GM19351 (cell line): ENCODE measurements at regions not wholly inside any gene's neighbourhood (a gene's known extent, or its start where the extent isn't known, plus 50 kb on each side); places are given as distances from the start of the nearest gene placed in this dataset.

ENCODE experiments used
- ATAC-seq: cut with Tn5 transposase; IDR thresholded peaks from one replicate; pipeline ENCODE4 v1.9.1; 2021; ENCODE audit warnings: mild to moderate bottlenecking, moderate library complexity; ENCODE audit not compliant: unreplicated experiment

DNA sequence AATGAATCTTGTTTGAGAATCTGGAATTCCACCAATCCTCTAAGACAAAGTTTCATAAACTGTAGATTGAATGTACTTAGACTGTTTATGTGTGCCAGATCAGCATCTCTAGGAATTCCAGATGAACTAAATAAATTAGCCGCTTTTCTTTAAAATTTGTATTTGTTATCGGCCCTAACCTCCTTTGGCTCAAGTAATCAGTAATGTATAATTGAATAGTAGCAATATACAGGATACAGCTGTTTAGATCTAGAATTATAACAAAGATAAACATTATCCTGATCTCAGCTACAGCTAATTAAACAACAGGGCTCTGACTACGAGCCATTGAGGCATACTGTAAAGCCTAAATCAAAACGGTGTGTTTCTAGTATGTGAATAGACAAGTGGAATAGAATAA lies 120.3 kb downstream of the CYB561 start:
- no peak for ATAC-seq

DNA sequence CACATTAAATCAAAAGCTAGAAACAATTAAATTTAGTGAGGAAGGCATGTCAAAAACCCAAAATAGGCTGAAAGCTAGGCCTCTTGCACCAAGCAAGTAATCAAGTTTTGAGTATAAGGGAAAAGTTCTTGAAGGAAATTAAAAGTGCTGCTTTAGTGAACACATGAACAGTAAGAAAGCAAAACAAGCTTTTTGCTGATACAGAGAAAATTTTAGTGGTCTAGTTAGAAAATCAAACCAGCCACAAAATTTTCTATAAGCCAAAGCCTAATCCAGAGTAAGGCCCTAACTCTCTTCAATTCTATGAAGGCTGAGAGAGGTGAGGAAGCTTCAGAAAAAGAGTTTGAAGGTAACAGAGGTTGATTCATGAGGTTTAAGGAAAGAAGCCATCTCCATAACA lies 116.2 kb downstream of the CYB561 start:
- no peak for ATAC-seq

DNA sequence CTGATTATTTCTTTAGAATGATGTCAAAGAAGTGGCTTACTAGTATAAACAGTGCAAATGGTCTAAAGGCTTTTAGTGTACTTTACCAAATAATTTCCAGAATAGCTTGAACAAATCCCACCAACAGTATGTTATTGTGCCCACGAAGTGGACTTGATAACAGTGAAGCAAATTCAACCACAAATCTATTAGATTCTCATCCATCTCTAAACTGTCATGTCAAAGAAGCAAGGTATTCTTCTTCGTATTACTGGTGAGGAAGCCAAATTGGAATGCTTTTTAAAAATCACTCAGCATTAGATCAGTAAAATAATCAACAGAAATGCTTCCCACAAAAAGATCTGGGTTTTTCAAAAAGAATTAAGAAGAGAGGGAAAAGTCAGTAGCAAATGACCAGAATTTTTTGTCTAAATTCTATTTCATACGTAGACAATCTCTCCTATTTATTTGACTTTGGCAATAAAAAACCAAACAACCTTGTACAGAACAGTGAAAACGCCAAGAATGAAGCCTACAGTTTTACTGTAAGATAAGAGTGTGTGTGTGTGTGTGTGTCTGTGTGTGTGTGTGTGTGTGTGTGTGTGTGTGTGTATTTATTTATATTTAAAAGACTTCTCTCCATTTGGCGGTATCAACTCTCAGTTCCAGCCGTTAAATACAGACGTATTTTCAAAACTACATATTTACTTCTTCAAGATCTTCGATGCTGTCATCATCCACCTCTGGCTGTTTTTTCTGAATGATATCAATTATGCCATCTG lies 114.6 kb downstream of the CYB561 start:
- no peak for ATAC-seq

DNA sequence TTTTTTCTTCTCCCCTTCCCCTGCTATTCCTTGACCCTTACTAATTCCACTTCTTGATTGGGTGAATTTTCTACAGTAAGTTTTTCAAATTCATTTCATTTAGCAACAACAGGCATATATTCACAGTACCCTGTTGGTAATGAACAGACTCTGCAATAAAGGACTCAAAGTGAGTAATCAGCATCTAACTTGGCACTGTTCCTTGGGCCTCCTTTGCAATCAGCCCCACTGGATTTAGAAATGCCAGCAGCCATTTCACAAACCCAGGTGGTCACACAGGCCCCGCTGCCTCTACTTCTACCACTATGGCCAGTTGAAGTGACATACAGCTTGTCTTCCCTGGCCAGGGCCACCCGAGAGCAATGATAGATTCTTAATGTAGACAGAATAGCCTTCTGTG lies 113.8 kb downstream of the CYB561 start:
- no peak for ATAC-seq

DNA sequence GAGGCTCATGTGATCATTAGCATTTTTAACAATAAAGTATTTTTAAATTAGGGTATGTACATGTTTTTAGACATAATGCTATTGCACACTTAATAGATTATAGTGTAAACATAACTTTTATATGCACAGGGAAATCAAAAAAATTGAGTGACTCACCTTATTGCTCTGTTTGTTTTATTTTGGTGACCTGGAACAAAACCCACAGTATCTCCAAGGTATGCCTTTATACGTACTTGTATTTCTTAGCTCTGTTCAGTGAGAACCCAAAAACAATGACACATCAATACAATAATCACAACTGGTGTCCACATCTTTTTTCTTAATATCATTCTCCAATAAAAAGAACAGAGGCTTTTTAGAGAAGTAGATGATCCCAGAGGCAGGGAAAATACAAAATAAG lies 112.2 kb downstream of the CYB561 start:
- ATAC-seq, result no peak

DNA sequence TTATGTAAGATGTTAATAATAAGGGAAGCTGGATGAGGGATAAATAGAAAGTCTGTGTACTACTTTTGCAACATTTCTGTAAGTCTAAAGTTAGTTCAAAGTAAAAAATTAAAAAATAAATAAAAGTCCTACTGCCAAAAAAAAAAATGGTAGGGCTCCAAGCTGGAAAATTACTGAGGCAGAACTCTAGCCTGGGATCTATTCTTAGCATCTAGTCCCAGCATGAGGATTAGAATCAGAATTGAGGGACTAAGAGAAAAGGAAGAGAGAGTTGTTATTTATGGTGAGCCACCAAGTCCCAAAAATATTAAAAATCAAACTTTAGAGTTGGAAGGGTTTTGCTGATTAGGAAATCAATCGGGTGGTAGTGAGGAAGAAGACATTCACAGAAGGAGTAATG lies 110.3 kb downstream of the CYB561 start:
- ATAC-seq, result no peak

DNA sequence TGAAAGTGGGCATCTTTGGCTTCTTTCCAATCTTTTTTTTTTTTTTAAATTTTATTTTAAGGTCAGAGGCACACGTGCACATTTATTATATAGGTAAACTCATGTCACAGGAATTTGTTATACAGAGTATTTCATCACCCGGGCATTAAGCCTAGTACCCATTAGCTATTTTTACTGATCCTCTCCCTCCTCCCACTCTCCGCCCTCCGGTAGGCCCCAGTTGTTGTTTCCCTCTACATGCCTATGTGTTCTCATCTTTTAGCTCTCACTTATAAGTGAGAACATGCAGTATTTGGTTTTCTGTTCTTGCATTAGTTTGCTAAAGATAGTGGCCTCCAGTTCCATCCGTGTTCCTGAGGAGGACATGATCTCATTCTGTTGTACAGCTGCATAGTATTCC lies 108.5 kb downstream of the CYB561 start:
- ATAC-seq, result no peak

DNA sequence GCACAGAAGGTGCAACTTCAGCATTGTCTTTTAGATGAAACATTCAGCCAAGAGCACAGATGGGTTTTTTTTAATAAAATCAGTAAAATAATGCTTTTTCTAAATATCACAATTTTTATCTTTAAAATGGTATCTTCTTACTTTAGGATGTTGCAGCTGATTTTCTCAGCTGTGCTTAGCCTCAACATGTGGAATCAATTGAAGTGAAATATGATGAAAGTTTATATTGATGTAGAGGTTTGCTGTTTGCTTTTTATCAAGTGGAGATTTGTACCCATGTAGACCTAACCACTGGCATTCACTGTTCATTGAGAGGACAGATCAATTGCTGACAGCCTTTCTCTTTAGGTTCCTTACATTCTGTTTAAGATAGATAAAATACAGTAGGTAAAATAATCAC lies 107.8 kb downstream of the CYB561 start:
- no peak for ATAC-seq

DNA sequence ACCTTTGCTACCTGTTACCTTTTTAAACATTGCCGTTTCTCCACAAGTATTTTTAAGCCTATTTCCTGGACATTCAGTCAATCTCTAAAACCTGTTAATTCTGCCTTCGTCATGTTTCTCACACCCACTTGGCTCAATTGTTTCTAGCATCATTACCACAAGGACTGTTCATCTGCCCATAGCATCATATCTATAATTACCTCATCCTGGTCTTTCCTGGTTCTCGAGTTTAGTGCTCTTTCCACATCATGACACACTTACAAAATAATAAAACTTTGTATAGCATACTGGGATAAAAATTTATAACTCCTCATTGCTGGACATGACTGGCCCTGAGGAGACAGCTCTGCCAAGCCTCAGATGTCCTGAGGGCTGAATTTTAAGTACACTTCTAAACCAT lies 104.8 kb downstream of the CYB561 start:
- ATAC-seq, result no peak

DNA sequence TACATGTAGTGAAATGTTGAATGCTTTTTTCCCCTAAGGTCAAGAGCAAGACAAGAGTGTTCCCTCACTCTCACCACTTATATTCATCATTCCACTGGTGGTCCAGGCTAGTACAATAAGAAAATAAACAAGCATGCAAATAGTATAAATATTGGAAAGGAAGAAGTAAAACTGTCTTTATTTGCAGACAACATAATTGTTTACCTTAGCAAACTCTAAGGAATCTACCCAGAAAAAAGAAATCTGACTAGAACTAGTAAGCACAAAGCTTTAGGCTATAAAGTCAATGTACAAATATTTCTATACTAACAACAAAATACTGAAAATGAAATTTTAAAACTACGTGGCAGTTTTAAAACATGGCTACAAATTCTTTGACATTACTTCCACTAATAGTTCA lies 101.7 kb downstream of the CYB561 start:
- no peak for ATAC-seq

DNA sequence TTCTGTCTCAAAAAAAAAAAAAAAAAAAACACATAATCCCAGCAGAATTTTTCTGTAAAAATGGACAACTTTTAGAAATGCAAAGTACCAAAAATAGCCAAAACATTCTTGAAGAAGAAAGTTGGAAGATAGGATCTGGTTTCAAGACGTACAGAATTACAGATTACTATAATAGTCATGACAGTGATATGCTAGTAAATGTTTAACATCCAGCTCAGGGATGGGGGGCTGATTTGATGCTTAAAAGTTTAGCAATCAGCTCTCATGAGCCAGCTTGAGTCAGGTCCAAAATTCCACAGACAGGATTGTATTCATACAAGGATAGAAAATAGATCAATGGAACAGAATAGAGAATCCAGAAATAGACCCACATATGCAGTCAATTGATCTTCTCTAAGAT lies 100.5 kb downstream of the CYB561 start:
- no peak for ATAC-seq

DNA sequence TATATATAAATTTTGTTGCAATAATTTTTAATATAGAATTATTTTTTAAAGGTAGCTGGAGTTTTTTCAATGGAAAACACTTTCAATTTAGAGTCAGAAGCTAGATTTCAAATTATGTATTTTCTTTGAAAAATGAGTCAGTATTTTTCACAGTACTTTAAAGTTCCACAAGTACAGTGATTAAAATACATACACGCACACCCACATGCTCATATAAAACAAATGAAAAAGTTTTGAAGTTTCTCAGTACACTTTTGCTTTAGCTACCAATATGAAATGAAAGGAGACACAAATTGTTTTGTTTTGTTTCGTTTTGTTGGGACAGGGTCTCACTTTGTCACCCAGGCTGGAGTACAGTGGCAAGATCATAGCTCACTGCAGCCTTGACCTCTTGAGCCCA lies 98.6 kb downstream of the CYB561 start:
- no peak for ATAC-seq

DNA sequence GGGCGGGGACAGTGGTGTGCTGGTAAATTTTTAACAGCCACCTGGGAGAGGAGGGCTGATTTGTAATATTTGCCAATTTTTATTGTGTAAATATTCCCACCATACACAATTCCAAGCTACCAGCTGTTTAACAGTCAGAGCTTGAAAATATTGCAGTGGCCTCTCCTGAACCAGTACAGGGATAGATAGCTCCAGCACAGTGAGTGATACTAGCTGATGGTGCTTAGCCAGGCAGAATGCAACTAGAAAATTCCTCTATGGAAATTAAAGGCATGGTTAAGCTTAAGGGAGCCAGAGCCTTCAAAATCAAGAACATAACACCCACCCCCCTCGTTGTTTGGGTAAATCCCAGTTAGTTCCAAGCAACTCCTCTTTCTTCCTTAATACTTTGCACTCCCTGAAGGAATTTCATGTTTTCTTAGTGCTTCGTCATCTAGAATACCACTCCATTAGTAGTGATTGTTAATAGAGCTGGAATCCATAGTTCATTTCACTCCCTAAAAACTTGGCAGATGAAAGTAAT lies 96.6 kb downstream of the CYB561 start:
- no peak for ATAC-seq

DNA sequence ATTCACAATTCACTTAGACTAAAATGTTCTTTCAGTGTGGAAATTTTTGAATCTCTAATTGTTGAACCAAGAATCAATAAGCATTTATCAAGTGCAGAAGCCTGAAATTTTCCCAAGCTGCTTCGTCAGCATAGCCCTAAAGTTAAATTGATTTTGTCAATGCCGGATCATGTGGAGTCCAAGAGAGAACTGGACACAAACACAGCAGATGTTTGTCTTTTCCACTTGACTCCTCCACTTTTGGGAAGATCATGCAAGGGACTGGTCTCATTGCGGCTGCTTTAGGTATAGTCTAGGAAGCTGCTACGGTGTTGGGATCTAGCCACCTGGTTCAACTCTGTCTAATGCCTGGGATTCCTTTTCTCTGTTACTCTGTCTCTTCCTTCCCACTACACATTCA lies 95.7 kb downstream of the CYB561 start:
- no peak for ATAC-seq

DNA sequence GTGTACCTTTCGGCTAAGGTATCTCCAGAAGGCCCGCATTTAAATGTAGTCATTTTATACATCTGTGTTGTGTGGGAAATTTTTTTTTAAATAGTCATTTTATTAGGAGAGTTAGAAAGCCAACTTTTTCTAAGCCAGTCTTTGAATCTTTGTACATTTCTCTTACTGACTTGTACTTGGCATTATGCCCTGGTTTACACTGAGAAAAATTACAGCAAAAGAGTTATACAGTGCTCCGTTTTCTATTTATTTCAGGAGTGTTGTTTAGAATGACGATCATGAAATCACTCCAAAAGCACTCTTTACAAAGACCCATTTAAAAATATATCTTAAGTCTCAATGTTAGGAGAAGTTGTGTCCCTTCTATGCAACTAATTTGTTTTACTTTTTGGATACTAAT lies 91.8 kb downstream of the CYB561 start:
- no peak for ATAC-seq

DNA sequence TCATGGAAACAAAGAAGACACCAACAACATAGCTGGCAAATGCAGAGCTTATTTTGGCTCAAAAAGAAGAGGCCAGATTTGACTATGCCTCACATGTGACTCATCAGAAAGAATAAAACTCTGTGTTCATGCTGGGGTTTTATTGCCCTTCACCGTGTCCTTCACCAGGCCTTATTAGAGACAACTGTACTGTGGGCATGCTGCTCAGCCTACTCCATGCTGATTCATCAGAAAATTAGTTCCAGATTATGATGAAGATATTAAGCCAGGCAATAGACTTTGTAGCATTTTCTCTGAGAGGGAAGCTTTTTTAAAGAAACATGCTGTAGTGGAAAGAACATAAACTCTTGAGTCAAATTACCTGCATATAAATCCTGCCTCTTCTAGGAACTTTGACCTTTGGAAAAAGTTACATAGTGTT lies 89.8 kb downstream of the CYB561 start:
- no peak for ATAC-seq

DNA sequence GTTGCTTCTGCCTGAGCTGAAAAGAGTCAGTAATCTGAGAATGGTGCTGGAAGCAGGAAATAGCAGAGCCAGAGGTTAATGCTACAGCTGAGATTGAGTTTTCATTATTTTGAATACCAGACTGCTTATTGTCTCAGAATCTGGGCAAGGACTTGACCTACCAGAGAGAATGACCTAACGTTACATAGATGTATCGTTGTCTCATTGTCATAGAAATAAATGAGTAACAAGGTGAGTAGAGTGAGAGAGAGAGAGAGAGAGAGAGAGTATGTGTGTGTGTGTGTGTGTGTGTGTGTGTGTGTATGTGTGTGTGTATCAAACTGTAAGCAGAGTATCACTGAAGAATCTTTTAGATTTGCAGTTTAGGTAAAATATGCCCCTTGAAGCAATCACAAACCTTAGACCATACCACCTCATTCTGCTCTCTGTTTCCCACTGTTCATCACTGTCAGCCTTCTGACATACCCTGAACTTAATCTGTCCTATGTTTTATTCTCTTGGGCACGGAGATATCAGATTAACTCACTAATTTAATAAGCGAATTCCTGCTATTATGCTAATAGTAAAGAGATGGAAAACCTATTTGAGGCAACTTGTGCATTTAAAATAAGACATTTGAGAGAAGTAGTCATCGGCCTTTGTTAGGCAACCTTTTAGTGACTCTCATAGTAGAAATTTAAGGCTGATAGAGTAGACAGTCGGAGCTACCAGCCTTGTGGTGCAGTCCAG lies 87.8 kb downstream of the CYB561 start:
- no peak for ATAC-seq

DNA sequence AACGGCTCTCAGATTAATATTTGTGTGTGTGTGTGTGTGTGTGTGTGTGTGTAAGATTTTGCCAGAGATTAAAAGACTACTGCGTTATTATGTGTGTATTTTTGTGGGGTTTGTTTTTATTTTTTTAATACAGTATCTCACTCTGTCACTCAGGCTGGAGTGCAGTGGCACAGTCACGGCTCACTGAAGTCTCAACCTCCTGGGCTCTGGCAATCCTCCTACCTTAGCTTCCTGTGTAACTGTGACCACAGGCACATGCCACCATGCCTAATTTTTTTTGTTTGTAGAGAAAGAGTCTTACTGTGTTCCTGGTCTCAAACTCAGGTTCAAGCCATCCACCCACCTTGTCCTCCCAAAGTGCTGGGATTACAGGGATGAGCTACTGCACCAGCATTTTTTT lies 87.2 kb downstream of the CYB561 start:
- no peak for ATAC-seq

DNA sequence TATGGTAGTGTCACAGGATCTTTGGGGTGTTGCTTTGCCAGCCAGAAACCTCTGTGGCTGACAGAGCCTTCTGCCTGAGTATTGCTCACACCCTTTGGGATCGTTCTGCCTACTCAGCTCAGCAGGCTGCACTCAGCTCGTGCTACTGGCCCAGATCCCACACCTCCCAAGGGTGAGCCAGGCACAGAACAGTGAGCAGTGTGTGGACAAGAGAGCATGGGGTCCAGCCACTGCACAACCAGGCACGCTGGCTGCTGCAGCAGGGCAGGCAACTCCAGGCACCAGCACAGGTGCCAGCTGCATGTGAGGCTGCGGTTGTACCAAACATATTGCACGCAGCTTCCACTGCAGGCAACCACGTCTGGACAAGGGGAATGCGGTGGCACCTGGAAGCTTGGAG lies 84.9 kb downstream of the CYB561 start:
- ATAC-seq, result no peak

DNA sequence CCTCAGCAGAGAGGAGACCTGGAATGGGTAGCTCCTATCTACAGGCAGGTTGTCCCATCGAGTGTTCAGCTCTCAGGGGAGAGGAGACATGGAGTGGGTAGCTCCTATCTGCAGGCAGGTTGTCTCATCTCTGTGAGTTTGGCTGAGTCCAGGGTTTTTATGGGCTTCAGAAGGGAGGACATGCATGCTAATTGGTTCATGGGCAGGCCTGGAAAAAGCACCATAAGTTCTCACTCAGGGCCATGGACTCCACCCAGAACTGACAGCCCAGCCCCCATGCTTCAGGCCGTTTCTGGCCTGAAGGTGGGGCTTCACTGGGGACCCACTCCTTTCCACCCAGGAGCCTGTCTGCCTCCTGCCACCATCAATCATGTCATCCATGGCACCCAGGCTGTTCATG lies 84.0 kb downstream of the CYB561 start:
- ATAC-seq, result no peak

DNA sequence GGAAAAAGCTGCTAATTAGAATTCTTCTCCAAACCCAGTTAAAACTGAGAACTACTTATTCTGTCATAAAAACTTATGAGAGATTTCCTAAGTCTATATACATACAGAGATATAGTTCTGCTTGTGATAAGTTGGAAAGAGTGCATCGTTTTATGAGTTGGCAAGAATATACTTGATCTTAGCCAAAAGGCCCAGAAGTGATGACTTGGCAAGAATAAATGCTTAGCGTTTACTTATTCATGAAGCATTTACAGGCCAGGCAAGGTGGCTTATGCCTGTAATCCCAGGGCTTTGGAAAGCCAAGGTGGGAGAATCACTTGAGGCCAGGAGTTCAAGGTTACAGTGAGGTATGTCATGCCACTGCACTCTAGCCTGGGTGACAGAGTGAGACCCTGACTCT lies 81.7 kb downstream of the CYB561 start:
- no peak for ATAC-seq

DNA sequence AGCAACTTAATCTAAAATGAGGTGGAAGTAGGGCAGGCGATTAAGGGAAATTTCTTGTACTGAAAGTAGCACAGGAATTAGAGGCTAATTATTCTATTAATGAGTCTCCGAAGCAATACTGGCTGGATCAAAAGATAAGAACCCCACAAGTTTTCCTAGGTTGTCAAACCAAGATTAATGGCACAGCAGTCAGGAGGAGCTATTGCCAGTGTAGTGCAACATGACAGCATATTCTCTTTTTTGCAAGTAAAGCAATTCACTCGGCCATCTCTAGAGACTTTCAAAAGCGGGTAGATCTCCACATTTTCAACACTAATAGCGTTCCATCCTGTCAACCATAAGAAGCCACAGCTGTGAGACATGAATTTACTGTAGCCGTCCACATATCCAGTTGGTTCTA lies 81.2 kb downstream of the CYB561 start:
- ATAC-seq, result no peak
